HUES64 (cell line): ENCODE measurements at regions not wholly inside any gene's neighbourhood (a gene's known extent, or its start where the extent isn't known, plus 50 kb on each side); places are given as distances from the start of the nearest gene placed in this dataset.
"Not testable (repeated sequence)": the region's sequence is repeated elsewhere in the genome, so short reads cannot be mapped to it uniquely, and the experiment has no call there.

Source experiments
- H3K27ac ChIP-seq: 2 replicates; pipeline ENCODE4 v1.7.0; 2013; ENCODE audit warnings: low read depth, low read length, inconsistent platforms
- H3K27me3 ChIP-seq: 2 replicates; pipeline ENCODE4 v1.6.1; 2013; ENCODE audit warnings: mild to moderate bottlenecking, low read length; ENCODE audit not compliant: insufficient read depth
- H3K36me3 ChIP-seq: 2 replicates; pipeline ENCODE4 v1.6.1; 2013; ENCODE audit warnings: mild to moderate bottlenecking, low read length; ENCODE audit not compliant: insufficient read depth
- H3K4me1 ChIP-seq: 2 replicates; pipeline ENCODE4 v1.6.1; 2013; ENCODE audit warnings: mild to moderate bottlenecking, low read length, moderate library complexity; ENCODE audit not compliant: insufficient read depth
- H3K4me3 ChIP-seq: 2 replicates; pipeline ENCODE4 v1.5.1; 2013; ENCODE audit warnings: mild to moderate bottlenecking, low read length, moderate library complexity
- H3K9ac ChIP-seq: 2 replicates; pipeline ENCODE4 v1.6.1; 2013; ENCODE audit warnings: mild to moderate bottlenecking, low read depth, low read length
- H3K9me3 ChIP-seq: 2 replicates; pipeline ENCODE4 v1.6.1; 2013; ENCODE audit warnings: low read depth, low read length; ENCODE audit not compliant: insufficient read depth
- WGBS: fragments of 150-250, 120-280 bp; methylation state at CpG from one replicate; pipeline ENCODE4 v1.1.7; 2013; ENCODE audit warnings: missing lambda C conversion rate; 5-methylcytosine and 5-hydroxymethylcytosine counted together

GRCh38 chr14:49960453-49960852 is 67.6 kb downstream of the ARF6 start:
- WGBS = 87% methylated on average over 6 of the region's 7 CpGs
- Histone ChIP-seq H3K4me1 (peaks cover 4% of the 10 kb centered on the region; the same call in 1 of the 2 replicates), H3K27ac (no peak overlapping the region)

DNA sequence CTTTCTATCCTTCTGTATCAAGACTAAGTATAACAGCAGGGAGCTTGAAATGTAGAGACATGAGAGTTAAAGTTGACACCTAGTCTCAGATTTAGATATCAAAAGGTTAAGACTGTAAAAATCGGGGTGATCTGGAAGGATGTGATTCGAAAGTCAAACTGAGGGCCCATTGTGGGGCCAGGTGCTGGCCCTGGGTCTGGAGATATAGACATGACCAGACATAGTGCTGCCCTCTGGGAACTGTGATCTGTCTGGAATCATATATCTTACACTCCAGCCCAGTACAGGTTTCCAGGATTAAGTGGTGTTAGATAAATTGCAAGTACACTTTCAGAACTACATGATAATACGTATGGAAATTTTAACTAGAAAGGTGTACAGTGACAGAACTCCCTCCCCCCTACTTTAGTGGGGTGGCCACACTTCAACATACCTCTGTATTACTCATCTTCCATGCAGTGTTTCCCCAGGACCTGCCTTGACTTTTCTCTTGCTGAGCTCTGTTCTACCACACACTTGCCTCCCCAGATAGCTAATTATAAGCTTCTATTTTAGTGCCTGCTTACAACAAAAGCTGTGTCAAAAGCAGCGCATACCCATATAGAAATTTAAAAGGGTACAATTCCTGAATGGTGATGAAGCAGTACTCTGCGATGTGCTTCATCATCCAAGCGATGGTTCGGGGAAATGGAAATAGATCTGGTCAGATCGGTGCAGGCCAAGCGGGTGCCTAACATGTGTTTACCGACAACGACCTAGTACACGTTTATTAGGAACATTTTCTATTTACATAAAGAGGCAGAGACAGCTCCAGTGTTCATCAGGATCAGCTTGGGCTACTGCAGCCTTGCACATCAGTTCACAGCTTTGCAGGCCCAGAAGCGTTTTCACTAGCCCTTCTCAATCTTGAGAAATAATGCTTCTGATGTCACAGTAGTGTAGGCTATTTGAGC is 68.7 kb downstream of the ARF6 start:
- no peaks in the 10 kb centered on the region for H3K36me3 ChIP-seq
- no peaks in the 10 kb centered on the region for H3K9me3 ChIP-seq
- no peaks in the 10 kb centered on the region for H3K27me3 ChIP-seq
- H3K27ac ChIP-seq = no peak overlapping the region
- no peak overlapping the region for H3K9ac ChIP-seq
- H3K4me3 ChIP-seq = no peak overlapping the region
- peaks cover 11% of the 10 kb centered on the region; the same call in 1 of the 2 replicates for H3K4me1 ChIP-seq
- 93% methylated on average over 13 of the region's 13 CpGs for WGBS

More at GRCh38 chr14:49960453-49960852, 67.6 kb downstream of the ARF6 start:
- Histone ChIP-seq H3K9ac (no peak overlapping the region), H3K36me3 (no peaks in the 10 kb centered on the region), H3K27me3 (no peaks in the 10 kb centered on the region), H3K4me3 (no peak overlapping the region), H3K9me3 (no peaks in the 10 kb centered on the region)

GRCh38 chr14:49962621-49963020 is 69.7 kb downstream of the ARF6 start:
- Histone ChIP-seq H3K27me3 (no peaks in the 10 kb centered on the region), H3K4me1 (peaks cover 13% of the 10 kb centered on the region; the same call in 1 of the 2 replicates), H3K27ac (no peak overlapping the region), H3K9ac (no peak overlapping the region), H3K36me3 (no peaks in the 10 kb centered on the region), H3K4me3 (no peak overlapping the region), H3K9me3 (no peaks in the 10 kb centered on the region)
- WGBS = 90% methylated on average over 6 of the region's 6 CpGs

- not testable (repeated sequence) for H3K9ac ChIP-seq, H3K4me3 ChIP-seq, H3K27me3 ChIP-seq, H3K27ac ChIP-seq, H3K36me3 ChIP-seq, H3K9me3 ChIP-seq
- peaks cover 13% of the 10 kb centered on the region; the same call in 1 of the 2 replicates for H3K4me1 ChIP-seq
- WGBS = 94% methylated on average over 8 of the region's 8 CpGs
Observed at GRCh38 chr14:49965068-49965651, 72.3 kb downstream of the ARF6 start.

DNA sequence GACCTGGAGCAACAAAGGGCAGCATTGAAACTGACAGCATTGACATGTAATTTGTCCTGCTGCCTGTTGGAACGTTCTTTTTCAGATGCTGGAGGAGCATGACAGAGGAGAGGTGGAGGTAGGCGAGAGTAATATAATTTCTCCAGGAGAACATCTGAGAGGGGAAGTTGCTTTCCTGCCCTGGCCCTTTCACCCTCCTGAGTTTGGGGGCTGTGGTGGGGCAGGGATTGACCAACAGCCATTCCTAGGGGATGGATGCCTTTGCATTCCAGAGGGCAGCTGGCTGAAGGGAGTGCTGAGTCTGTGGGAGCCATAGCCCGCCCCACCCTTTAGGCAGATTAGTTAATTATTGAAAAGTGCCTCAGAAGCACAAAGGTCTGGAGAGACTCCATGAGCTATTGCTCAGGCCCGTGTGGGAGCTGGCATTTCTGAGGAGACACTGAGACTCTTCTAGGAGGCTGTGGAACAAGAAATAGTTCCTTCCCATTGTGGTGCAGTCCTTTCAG is 73.5 kb downstream of the ARF6 start:
- H3K9ac ChIP-seq = no peak overlapping the region
- no peak overlapping the region; the same call in 1 of the 2 replicates for H3K4me3 ChIP-seq
- WGBS = 26% methylated on average over 4 of the region's 4 CpGs
- no peaks in the 10 kb centered on the region for H3K9me3 ChIP-seq
- peak overlapping the region; percentile 17; the same call in 1 of the 2 replicates for H3K27ac ChIP-seq
- H3K4me1 ChIP-seq = peaks cover 13% of the 10 kb centered on the region; the same call in 1 of the 2 replicates
- no peaks in the 10 kb centered on the region for H3K27me3 ChIP-seq
- H3K36me3 ChIP-seq = no peaks in the 10 kb centered on the region

DNA sequence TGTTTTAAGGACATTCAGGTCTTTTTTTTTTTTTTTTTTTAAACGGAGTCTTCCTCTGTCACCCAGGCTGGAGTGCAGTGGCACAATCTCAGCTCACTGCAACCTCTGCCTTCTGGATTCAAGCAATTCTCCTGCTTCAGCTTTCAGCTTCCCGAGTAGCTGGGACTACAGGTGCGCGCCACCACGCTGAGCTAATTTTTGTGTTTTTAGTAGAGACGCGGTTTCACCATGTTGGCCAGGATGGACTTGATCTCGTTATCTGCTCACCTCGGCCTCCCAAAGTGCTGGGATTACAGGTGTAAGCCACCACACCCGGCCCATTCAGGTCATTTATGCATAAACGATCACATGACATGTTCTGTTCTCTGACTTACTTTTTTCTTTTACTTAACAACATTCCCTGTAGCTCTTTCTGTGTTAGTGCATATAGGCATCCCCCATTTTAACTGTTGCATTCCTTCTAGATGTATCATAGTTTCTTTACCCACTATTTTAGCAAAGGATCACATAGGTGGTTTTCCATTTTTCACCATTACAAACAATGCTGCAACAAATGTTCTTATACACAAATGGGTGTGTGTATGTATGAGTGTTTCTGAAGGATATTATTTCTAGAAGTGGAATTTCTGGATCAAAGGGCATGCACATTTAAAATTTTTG is 74.2 kb downstream of the ARF6 start:
- Histone ChIP-seq H3K4me1 (peaks cover 11% of the 10 kb centered on the region), H3K36me3 (no peaks in the 10 kb centered on the region), H3K9ac (no peak overlapping the region), H3K27me3 (no peaks in the 10 kb centered on the region), H3K27ac (no peak overlapping the region), H3K9me3 (no peaks in the 10 kb centered on the region), H3K4me3 (no peak overlapping the region)
- whole genome bisulfite sequencing = 92% methylated on average over 11 of the region's 11 CpGs

DNA sequence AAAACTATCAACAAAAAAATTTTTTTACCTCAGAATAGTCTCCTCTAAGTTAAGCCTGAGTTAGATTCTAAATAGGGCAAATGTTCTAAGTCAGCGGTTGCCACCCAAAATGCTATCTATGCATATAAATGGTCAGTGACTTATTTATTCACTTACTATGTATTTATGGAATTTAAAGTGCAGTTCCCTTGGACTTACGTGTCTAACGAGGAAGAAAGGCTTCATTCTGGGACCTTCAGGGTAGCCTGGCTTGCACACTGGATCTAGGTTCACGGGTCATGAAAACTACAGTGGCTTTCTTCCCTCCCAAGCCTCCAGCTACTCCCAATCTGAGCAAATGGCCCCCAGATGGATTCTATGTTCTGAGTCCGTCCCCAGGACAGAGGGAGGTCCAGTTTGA is 77.1 kb downstream of the ARF6 start:
- 94% methylated on average over 4 of the region's 5 CpGs for WGBS
- peaks cover 18% of the 10 kb centered on the region for H3K4me1 ChIP-seq
- H3K9me3 ChIP-seq = no peaks in the 10 kb centered on the region

DNA sequence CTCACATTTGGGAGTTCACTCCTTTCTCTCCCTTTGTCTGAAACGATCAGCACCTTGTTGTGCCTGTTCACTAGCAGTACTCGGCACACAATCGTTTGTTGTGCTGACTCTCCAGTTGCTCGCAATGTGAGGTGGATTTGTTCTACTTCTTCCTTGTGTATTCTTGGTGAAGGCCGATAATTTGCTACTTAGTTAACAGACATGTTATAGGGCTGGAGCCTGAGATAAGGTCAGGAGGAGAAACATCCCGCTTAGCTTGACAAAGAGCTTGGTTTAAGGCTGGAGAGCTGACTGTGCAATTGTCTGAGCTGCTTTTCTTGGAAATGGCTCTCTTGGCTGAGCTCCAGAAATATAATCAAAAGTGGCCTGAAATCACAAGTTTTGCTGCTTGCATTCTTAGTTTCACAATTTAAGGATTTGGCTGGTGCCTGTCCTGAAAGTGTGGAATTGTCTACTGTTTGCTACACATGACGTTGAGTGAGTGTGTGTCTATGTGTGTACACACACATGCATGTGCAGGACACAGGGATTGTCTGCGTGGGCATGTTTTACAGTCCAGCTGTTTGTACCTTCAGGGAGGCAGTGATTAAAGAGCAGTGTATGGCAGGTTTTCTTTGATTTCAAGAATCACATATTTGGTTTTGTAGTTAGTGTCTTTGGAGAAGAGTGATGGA is 77.7 kb downstream of the ARF6 start:
- H3K27me3 ChIP-seq = no peaks in the 10 kb centered on the region
- WGBS = 86% methylated on average over 8 of the region's 8 CpGs
- H3K9me3 ChIP-seq = no peaks in the 10 kb centered on the region
- H3K36me3 ChIP-seq = no peaks in the 10 kb centered on the region
- H3K27ac ChIP-seq = no peak overlapping the region
- H3K9ac ChIP-seq = no peak overlapping the region
- H3K4me1 ChIP-seq = peaks cover 18% of the 10 kb centered on the region
- no peak overlapping the region for H3K4me3 ChIP-seq

More for the DNA sequence above, 77.1 kb downstream of the ARF6 start:
- Histone ChIP-seq H3K27ac (no peak overlapping the region), H3K9ac (no peak overlapping the region), H3K27me3 (no peaks in the 10 kb centered on the region), H3K36me3 (no peaks in the 10 kb centered on the region), H3K4me3 (no peak overlapping the region)

- peaks cover 12% of the 10 kb centered on the region for H3K4me1 ChIP-seq
- no peak overlapping the region for H3K9ac ChIP-seq
- no peak overlapping the region for H3K27ac ChIP-seq
- no peaks in the 10 kb centered on the region for H3K36me3 ChIP-seq
- H3K9me3 ChIP-seq = no peaks in the 10 kb centered on the region
- no peaks in the 10 kb centered on the region for H3K27me3 ChIP-seq
- H3K4me3 ChIP-seq = no peak overlapping the region
- 95% methylated on average over 6 of the region's 9 CpGs for WGBS
Observed at GRCh38 chr14:49971156-49972130, 78.6 kb downstream of the ARF6 start.
